Panc1 (cell line): ENCODE measurements at regions not wholly inside any gene's neighbourhood (a gene's known extent, or its start where the extent isn't known, plus 50 kb on each side); places are given as distances from the start of the nearest gene placed in this dataset.

Experiments
- ATAC-seq: fragments of 200-7000 bp; cut with Tn5 transposase; 2 replicates; pipeline ENCODE4 v1.9.1; 2020; ENCODE audit warnings: mild to moderate bottlenecking, moderate library complexity
- BruUV-seq: library from RNA; stranded (reverse); fragments of 400-500 nt; replicated peaks from 2 replicates; lab custom pipeline; 2021; lab: Mats Ljungman, UMichigan
- CTCF ChIA-PET: fragments of 300-600 bp; sonication (Branson Sonifier 250); formaldehyde crosslinking; loops from one replicate; lab custom pipeline; 2022; ENCODE audit warnings: antibody characterized with exemption; lab: Charles Lee
- POLR2A ChIA-PET: fragments of 300-600 bp; sonication (Branson Sonifier 250); formaldehyde crosslinking; loops from one replicate; lab custom pipeline; 2022; ENCODE audit warnings: antibody characterized with exemption; lab: Charles Lee
- DNase-seq: peaks from one replicate; pipeline ENCODE4 v3.0.0-alpha.2; 2010; ENCODE audit warnings: low read depth, low spot score
- H3K27ac ChIP-seq: 2 replicates; pipeline ENCODE4 v1.5.1; 2011; ENCODE audit warnings: mild to moderate bottlenecking, low read length, inconsistent platforms
- H3K27me3 ChIP-seq: fragments of 200-500 bp; sonication (Bioruptor generic); 2 replicates; pipeline ENCODE4 v1.6.0; 2014; ENCODE audit warnings: low read length, inconsistent platforms; ENCODE audit not compliant: control insufficient read depth, insufficient read depth
- H3K36me3 ChIP-seq: fragments of 200-500 bp; sonication (Bioruptor generic); 2 replicates; pipeline ENCODE4 v1.5.1; 2014; ENCODE audit warnings: inconsistent platforms, mild to moderate bottlenecking, low read length, moderate library complexity; ENCODE audit not compliant: control insufficient read depth, insufficient read depth
- H3K4me1 ChIP-seq: 2 replicates; pipeline ENCODE4 v1.5.1; 2011; ENCODE audit warnings: inconsistent platforms, mild to moderate bottlenecking, low read length, moderate library complexity; ENCODE audit not compliant: control insufficient read depth, insufficient read depth
- H3K4me3 ChIP-seq, 2 experiments: 2 replicates each; pipeline ENCODE4 v1.5.1; 2011 to 2012; ENCODE audit warnings: low read depth in 2 of 2, low read length in 2 of 2, mild to moderate bottlenecking in 2 of 2, inconsistent platforms in 1 of 2, moderate library complexity in 1 of 2
- H3K9me3 ChIP-seq: fragments of 200-500 bp; sonication (Bioruptor generic); 2 replicates; pipeline ENCODE4 v1.5.1; 2014; ENCODE audit warnings: low read depth, mild to moderate bottlenecking, inconsistent platforms, low read length, moderate library complexity; ENCODE audit not compliant: control insufficient read depth, insufficient read depth
- POLR2AphosphoS5 ChIP-seq: IDR thresholded peaks from 2 replicates; pipeline ENCODE4 v1.6.1; 2012; ENCODE audit warnings: mild to moderate bottlenecking, low read depth, low read length, moderate library complexity
- SIN3A ChIP-seq: IDR thresholded peaks from 2 replicates; pipeline ENCODE4 v1.6.1; 2012; ENCODE audit warnings: low read depth, mild to moderate bottlenecking, low read length, moderate library complexity, borderline replicate concordance; ENCODE audit not compliant: insufficient read depth
- TCF7L2 ChIP-seq: IDR thresholded peaks from 2 replicates; pipeline ENCODE4 v1.6.1; 2011; ENCODE audit warnings: mild to moderate bottlenecking, low read depth, low read length, inconsistent platforms
- in situ Hi-C: cut with HindIII; loops from 2 replicates; pipeline ENCODE4 v1.10.0; 2016; ENCODE audit warnings: low sequenced_read_pairs, low pct_unique_long_range_greater_than_20kb
- intact Hi-C: fragments of 100-400 bp; cut with micrococcal nuclease; formaldehyde crosslinking; loops from one replicate; pipeline ENCODE4 v1.10.0; 2022; ENCODE audit not compliant: unreplicated experiment
- TF ChIP-seq, protein P1 (sequence below), 2 experiments: IDR thresholded peaks; 2 replicates each; pipeline ENCODE4 v1.6.1; 2011 to 2012; ENCODE audit warnings: low read depth in 2 of 2, control low read depth in 1 of 2, low read length in 1 of 2, mild to moderate bottlenecking in 1 of 2, moderate library complexity in 1 of 2; ENCODE audit not compliant: insufficient read depth in 1 of 2
- TF ChIP-seq, protein P2 (sequence below): fragments of 450-650 bp; IDR thresholded peaks from 2 replicates; pipeline ENCODE4 v1.5.1; 2017; ENCODE audit warnings: mild to moderate bottlenecking

DNA sequence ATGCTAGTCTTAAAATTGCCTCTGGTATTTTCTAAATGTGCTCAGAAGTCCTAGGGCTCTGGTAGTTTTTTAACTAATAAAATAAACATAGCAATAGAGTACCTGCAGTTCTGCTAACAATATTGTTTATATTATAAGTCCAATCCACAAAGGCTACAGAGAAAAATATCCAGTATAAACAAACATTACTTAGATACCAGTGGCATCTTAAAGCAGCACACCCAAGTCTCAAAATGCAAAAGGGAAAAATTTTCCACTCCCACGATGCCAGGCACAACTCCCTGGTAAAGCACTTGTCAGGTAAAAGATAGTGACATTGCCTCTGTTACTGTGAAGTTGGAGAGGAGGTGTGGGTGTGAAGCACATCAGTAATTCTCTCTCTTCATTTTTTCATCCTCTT lies 123.3 kb downstream of the OGFRL1 start:
- H3K27me3 ChIP-seq: no peaks in the 10 kb centered on the region
- peak overlapping the region; percentile 100 for H3K27ac ChIP-seq
- H3K36me3 ChIP-seq: peaks cover 31% of the 10 kb centered on the region; the same call in 1 of the 2 replicates
- intact Hi-C loops: no loop called here
- H3K9me3 ChIP-seq: no peaks in the 10 kb centered on the region
- CTCF ChIA-PET: interaction anchor here (0.6 kb wide), 1 partner anchor 36 kb away, joined by 11 read pairs; no protein-coding TSS in a partner anchor
- H3K4me1 ChIP-seq: peaks cover 98% of the 10 kb centered on the region
- H3K4me3 ChIP-seq: peak overlapping the region in 1 of 2 experiments; percentile 34; a peak in 3 of 4 replicates
- TSS peak; percentile 7 for BruUV-seq
- DNase-seq: no peak
- ATAC-seq: no peak
- TF ChIP-seq, protein P1, sequence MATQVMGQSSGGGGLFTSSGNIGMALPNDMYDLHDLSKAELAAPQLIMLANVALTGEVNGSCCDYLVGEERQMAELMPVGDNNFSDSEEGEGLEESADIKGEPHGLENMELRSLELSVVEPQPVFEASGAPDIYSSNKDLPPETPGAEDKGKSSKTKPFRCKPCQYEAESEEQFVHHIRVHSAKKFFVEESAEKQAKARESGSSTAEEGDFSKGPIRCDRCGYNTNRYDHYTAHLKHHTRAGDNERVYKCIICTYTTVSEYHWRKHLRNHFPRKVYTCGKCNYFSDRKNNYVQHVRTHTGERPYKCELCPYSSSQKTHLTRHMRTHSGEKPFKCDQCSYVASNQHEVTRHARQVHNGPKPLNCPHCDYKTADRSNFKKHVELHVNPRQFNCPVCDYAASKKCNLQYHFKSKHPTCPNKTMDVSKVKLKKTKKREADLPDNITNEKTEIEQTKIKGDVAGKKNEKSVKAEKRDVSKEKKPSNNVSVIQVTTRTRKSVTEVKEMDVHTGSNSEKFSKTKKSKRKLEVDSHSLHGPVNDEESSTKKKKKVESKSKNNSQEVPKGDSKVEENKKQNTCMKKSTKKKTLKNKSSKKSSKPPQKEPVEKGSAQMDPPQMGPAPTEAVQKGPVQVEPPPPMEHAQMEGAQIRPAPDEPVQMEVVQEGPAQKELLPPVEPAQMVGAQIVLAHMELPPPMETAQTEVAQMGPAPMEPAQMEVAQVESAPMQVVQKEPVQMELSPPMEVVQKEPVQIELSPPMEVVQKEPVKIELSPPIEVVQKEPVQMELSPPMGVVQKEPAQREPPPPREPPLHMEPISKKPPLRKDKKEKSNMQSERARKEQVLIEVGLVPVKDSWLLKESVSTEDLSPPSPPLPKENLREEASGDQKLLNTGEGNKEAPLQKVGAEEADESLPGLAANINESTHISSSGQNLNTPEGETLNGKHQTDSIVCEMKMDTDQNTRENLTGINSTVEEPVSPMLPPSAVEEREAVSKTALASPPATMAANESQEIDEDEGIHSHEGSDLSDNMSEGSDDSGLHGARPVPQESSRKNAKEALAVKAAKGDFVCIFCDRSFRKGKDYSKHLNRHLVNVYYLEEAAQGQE (IDR thresholded peaks at IDR 0.05; ENCODE audit: insufficient read depth in 1 of 2, low read depth in 2 of 2, low read length in 1 of 2): no peak
- no peak for TF ChIP-seq POLR2AphosphoS5
- TF ChIP-seq, protein P2, sequence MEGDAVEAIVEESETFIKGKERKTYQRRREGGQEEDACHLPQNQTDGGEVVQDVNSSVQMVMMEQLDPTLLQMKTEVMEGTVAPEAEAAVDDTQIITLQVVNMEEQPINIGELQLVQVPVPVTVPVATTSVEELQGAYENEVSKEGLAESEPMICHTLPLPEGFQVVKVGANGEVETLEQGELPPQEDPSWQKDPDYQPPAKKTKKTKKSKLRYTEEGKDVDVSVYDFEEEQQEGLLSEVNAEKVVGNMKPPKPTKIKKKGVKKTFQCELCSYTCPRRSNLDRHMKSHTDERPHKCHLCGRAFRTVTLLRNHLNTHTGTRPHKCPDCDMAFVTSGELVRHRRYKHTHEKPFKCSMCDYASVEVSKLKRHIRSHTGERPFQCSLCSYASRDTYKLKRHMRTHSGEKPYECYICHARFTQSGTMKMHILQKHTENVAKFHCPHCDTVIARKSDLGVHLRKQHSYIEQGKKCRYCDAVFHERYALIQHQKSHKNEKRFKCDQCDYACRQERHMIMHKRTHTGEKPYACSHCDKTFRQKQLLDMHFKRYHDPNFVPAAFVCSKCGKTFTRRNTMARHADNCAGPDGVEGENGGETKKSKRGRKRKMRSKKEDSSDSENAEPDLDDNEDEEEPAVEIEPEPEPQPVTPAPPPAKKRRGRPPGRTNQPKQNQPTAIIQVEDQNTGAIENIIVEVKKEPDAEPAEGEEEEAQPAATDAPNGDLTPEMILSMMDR: no peak
- TF ChIP-seq SIN3A: no peak
- TF ChIP-seq TCF7L2: no peak
- in situ Hi-C loops: no loop called here
- POLR2A ChIA-PET: no interaction called here

DNA sequence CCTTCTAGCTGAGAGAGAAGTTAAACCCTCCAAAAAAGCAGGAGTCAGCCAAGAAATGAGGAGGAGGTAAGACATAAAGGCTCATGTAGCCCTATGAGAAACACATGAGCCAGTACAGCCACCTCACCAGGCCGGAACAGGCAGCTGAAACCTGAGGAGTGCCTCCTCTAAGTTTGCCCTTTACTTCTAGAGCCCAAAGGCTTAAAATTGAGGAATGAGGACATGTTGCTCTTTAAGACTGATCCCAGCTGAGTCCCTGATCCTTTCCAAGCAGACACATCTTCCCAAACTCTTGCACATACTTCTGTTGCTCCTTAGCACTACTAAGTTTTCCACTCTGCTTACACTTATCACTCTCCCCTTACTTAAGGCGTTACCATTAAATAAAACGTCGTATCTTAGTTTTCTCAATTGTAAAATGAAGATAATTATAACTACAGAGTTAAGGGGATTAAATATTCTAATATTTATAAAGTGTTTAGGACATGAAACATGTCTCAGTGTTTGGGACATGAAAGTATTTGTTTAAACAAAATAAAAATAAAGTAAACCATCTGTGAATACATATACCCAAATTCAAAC lies 124.0 kb downstream of the OGFRL1 start:
- Histone ChIP-seq H3K4me3 (peak overlapping the region; percentile 8 to 34; a peak in 3 of 4 replicates), H3K27ac (peak overlapping the region; percentile 100), H3K27me3 (no peaks in the 10 kb centered on the region), H3K4me1 (peaks cover 98% of the 10 kb centered on the region), H3K9me3 (no peaks in the 10 kb centered on the region), H3K36me3 (peaks cover 31% of the 10 kb centered on the region; the same call in 1 of the 2 replicates)
- in situ Hi-C loops (no loop called here), intact Hi-C loops (no loop called here)
- ATAC-seq (peak; percentile 70), DNase-seq (no peak)
- POLR2A ChIA-PET: no interaction called here
- CTCF ChIA-PET: no interaction called here
- no TSS peak for BruUV-seq
- TF ChIP-seq POLR2AphosphoS5 (no peak), TCF7L2 (no peak), SIN3A (no peak)
- TF ChIP-seq, protein P2: no peak
- TF ChIP-seq, protein P1 (IDR thresholded peaks at IDR 0.05; ENCODE audit: insufficient read depth in 1 of 2, low read depth in 2 of 2, low read length in 1 of 2): no peak
